NCI-H2029 treated with DMSO at 0.1 percent for 48 hours (cell line): ENCODE measurements at regions not wholly inside any gene's neighbourhood (a gene's known extent, or its start where the extent isn't known, plus 50 kb on each side); places are given as distances from the start of the nearest gene placed in this dataset.

ENCODE experiments used
- DNase-seq: peaks from one replicate; lab custom pipeline; 2025; lab: John Stamatoyannopoulos, UW

DNA sequence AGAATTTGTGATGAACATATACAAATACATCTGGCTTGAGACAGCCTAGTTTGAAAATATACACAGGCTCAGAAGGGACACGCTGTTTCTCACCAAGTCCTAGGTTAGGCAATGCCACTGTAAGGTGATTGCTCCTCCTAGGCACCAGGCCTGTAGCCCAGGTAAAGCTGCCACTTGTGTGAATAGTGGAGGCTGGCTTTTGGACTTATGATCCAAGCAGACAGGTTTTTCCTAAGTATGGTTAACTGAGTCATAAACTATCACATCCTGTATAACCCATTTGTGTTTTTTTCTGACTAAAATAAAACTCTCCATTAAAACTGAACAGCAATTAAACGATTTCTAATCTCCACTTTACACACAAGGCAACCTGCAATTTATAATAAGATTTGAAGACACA is 81.0 kb downstream of the SEMA4F start:
- no peak for DNase-seq

DNA sequence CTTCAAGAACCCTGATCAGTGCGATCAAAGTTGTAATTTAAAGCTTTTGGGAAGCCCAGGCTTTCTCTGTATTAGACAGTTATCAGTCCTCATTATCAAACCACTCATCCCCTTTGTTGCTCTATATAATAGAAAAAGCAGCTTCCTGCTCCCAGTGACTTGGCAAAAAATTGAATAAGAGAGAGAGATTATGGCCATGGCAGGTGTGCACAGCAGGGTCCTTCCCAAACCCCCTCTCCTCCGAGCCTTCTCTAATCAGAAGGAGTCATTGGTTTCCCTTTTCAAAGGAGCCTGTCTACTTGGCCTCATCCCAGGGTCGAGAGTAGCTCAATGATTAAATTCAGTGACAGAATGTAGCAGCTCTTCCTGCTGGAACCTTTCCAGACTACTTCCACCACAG is 81.5 kb downstream of the SEMA4F start:
- DNase-seq = peak; percentile 23

DNA sequence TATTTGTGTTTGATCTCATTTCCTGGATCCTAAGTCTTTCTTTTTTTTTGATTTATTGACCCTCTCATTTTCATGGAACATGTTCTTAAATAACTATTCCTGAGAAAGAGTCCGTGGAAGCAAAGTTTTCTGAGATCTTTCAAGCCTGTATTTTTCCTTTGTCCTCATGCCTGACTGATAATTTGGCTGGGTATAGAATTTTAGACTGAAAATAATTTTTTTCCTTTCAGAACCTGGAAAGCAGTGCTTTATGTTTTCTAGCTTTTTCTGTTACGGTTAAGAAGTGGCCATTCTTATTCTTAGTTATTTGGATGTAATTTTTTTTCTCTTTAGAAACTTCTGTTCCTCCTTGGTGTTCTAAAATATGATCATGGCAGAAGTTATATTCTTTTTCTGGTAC is 82.5 kb downstream of the SEMA4F start:
- no peak for DNase-seq

DNA sequence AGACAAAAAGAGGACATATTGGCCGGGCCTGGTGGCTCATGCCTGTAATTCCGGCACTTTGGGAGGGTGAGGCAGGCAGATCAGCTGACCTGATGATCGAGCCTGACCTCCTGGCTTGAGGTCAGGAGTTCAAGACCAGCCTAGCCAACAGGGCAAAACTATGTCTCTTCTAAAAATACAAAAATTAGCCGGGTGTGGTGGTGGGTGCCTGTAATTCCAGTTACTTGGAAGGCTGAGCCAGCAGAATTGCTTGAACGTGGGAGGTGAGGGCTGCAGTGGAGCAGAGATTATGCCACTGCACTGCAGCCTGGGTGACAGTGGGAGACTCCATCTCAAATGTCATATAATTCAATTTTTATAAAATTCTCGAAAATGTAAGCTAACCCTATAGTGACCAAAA is 84.5 kb downstream of the SEMA4F start:
- no peak for DNase-seq

DNA sequence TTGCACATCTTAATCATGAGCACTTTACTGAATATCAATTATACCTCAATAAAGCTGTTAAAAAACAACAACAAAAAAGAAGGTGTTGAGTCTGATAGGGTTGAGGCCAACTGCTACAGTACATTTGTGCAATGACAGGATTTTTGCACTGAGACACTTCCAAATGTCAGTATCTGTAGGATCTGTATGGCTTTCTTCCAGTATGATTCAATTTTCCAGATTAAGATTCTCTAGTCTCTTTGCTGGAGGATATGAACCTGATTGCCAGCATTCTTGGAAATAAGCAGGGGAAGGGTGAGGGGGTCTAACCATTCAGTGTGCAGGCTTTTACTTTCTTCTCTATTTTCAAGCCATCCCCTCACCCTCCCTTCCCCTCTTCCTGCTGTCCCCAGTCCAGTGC is 85.1 kb downstream of the SEMA4F start:
- no peak for DNase-seq

DNA sequence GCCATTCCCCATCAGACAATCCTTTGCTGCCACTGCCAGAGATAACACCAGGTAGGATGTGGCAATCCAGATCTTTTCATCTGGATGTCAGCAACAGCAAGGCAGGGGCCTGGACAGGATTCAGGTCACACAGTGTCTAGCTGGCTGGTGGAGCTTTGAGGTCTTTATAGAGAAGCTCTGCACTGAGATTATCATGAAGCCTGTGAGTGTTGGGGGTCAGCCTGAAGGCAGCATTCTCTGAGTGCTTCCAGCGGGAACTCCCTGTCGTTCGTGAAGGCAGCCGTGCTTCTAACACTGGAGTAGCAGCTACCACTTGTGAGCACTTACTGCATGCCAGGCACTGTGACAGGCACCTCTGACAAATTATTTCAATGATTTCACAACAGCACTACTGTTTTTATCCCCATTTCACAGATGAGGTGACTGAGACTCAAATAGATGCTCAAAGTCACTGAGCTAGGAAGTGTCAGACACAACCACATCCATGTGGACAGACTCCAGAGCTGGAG is 85.7 kb downstream of the SEMA4F start:
- no peak for DNase-seq

DNA sequence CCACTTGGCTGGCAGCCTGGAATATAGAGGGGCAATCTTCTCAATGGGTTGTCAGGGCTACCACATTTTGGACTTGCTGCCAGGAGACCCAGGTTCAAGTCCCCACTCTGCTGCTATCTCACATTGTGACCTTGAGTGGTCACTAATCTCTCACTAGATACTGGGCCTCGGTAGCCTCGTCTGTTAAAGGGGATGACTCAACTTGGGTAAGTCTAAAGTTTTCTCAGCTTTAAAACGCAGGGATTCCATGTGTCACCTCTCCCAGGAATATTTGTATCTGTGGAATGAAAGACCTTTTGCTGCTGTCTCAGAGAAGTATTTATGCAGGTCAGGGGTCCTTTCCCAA is 86.3 kb downstream of the SEMA4F start:
- no peak for DNase-seq

DNA sequence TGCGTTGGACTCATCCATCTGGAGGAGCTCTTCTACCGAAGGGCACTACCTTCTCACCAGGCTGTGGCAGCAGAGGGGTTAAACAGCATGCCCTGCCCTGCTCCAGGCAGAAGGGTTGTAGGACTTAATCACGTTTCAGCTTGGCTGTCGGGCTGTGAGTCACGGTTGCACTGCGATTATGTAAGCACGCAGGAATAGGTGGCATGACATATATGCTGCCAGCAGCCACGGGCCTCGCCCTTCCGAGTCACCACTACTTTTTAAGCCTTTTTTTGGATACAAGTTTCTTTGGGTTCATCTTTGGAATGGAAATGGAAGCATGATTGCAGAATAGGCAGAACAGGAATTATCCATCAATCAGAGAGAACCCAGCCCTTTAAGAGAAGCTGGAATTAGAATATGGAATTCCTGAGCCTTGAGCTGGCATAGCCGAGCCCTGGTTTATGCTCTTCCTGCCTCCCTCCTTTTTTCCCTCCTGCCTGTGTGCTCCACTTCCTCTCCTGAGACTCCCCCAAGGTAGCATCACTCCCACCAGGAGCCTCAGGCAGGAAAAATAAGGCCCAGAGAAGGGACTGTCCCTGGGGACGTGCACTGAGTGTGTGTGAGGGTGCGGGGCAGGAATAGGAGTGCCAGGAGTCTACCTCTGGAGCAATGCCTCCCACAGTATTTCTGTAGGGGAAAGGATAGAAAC is 86.8 kb downstream of the SEMA4F start:
- no peak for DNase-seq

DNA sequence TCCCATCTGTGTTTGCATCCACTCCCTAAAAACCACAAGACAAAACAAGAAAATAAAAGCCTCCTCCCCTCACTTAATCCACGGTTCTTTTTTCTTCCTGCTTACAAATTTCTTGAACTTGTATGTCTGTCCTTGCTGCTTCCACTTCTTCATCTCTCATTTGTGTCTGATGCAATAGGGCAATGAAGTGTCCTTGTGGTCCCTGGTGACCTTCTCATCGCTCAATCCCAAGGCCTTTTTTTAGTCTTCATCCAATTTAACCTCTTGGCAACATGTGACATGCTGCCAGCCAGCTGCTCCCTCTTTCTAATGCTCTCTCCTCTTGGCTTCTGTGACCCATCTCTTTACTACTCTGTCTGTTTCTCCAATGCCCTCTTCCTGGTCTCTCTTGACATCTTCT is 87.6 kb downstream of the SEMA4F start:
- no peak for DNase-seq

DNA sequence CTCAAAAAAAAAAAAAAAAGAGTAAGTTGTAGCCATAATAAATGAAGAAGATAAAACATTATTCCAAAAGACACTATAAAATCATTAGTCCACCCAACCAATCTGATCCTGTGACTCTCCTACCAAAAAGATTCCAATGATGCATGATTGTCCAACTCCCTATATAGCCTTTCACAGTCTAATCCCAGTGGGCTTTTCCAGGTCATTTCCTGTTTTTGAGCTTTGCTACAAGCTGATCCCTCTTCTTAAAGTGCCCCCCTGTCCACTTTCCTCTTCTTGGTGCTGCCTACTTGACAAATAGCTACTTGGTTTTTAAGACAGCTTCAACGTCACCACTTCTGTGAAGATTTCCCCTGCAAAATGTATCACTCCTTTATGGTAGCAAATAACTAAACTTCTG is 88.4 kb downstream of the SEMA4F start:
- no peak for DNase-seq

DNA sequence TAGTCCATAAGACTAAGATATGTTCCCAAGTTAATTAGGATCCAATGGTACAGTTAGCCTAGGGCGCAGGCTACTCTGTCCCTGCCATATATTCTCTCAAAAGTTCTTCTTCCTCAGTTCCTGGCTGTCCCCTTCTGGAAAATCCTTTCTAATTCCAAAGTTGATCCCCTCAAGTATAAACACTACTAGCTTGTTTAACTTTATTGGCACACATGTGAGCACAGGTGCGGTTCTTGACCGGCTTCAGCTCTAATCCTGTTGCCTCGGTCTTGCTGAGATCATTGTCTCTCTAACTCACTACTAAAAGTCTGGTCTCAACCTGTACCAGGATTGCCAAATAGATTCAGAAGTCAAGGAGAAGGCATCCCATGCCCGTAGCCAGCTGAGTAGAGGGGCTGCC is 89.0 kb downstream of the SEMA4F start:
- no peak for DNase-seq

DNA sequence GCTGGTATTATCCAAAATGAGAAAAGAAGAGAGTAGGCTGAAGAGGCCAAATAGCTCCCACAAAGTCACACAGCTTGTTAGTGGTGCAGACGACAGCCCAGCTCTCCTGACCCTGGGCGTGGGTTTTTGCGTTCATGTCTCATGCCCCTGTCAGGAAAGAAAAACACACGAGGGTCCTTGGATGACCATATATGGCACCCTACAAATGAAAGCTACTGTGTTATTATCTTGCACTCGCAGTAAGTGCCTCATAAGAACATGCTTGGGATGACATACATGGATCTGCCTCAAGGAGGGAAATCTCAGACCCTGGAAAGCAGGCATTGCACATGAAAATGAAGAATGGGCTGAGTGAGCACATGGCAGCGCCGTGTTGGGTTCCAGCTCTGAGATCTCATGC is 89.7 kb downstream of the SEMA4F start:
- DNase-seq = no peak

DNA sequence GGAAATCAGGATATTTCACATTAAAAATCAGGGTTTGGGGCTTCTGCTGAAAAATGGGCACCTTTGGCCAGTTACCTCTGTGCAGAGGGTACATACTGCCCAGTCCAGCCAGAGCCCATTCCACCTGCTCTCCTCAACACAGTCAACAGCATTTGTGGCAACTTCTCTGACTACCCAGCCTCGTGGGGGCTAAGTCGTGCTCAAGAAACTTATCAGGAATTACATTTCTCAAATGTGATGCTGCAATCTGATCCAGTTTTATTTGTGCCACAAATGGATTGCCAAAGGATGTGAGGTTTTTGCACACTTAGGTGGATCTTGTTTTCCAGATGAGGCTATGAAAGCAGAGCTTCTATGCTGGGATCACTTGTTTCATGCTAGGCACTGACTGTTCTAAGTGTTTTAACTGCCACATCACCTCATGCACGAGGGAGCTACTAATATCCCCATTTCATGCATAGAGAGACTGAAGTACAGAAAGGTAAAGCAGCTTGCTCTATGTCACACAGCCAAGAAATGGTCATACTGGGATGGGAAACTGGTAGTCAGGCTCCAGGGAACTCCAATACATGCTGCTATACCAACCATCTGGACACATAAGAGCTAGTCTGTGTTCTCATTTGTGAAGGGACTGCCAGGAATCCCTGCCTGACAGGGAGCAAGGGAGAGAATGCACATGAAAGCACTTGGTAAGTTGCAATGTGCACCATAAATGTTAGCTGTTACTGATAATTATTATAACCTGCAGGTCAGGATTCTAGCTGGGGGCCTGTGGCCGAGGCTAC is 89.0 kb upstream of the HK2 start:
- DNase-seq = no peak

DNA sequence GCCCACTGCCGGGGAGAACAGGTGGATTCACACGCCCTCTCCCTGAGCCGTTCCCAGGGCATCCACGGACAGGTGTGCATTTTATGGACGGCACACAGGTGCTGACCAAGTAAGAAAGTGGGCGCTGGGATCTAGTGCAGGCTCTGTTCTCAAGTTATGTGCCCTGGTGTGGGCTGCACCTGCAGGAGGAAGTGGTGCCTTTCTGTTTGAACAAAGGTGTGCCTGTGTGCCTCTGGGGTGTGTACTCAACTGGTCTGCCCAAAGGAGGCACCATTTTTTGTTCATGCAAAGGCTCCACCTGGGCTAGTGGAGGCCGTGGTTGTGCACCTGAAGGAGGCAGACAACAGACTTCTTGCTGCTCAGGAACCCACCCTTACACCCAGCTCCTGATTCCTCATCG is 88.2 kb upstream of the HK2 start:
- DNase-seq = no peak

DNA sequence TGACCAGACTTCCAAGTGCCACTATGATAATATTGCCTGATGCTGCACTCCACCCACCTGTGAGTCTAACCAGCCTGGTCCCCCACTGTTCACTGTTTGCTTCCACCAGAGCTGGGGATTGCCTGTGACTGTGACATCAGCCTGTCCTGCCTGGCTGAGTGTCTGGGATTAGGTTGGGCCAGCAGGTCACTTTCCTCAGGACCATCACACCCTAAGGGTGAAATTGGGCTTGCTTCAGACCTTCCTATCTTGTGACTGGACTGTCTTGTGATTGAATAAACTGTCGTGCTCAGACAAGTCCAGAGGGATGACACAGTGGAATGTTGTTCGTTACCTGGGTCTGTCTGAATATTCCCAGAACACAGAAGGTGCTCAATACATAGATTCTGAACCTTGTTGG is 87.4 kb upstream of the HK2 start:
- DNase-seq = no peak

DNA sequence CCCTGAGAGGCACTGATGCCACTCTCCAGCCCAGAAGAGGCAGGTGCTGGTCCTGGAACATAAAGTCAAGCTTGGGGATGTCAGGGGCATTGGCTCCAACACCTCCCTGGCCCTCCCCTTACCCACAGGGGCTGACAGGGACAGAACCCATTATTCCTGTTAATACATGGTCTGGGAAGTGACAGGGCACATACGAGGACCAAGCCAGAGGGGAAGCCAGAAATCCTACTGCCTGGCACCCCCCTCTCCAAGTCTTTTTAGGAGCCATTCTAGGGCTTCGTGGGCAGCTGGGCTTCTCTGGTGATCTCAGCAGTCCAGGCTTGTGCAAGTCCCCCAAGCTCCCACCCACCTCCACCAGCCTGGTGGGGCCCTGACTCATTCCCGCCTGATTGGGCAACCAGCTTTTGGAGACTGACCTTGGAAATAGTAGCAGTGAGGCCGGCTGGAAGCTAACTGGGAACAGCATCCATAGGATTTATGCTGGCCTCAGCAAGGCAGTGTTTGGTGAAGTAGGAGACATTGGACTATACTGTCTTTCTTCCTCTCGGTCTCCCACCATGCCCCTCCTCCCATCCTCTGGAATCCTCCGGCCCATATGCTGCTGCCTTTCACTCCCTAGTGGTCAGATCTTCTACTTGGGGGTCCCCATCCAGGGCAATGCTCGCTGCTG is 86.4 kb upstream of the HK2 start:
- no peak for DNase-seq

DNA sequence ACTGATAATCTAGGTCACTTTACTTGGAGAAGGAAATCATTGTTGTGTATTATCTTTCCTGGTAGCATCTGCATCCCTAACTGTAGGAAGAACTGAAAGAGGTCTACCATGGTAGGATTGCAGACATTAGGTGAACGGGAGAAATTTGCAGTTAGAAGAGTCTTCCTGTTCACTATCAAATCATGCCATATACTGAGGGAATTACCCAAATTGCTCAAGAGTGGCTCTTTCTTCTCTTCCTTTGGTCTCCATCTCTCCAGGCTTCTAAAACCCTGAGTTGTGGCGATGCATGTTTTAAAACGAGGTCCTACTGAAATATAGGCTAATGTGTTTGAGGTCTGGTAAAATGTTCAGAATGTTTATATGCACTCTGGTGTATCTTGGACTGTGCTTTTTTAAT is 85.3 kb upstream of the HK2 start:
- DNase-seq = no peak

DNA sequence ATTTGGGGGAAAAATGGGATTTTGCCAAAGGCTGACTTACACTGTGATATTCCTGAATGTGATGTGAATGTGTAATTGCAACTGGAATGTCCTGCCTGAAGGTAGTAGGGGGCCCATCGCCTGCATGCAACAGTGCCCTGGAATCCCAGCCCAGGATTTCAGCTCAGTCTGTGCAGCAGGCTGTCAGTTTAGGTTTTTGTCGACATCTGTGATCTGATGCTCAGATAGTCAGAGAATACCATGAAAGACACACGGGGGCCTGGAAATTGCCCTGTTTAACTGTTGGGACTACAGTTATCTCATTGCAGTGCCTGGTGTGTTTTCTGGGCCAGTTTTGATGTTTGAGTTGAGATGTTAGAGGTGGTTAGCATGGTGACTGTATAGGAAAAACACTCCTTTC is 84.5 kb upstream of the HK2 start:
- no peak for DNase-seq

DNA sequence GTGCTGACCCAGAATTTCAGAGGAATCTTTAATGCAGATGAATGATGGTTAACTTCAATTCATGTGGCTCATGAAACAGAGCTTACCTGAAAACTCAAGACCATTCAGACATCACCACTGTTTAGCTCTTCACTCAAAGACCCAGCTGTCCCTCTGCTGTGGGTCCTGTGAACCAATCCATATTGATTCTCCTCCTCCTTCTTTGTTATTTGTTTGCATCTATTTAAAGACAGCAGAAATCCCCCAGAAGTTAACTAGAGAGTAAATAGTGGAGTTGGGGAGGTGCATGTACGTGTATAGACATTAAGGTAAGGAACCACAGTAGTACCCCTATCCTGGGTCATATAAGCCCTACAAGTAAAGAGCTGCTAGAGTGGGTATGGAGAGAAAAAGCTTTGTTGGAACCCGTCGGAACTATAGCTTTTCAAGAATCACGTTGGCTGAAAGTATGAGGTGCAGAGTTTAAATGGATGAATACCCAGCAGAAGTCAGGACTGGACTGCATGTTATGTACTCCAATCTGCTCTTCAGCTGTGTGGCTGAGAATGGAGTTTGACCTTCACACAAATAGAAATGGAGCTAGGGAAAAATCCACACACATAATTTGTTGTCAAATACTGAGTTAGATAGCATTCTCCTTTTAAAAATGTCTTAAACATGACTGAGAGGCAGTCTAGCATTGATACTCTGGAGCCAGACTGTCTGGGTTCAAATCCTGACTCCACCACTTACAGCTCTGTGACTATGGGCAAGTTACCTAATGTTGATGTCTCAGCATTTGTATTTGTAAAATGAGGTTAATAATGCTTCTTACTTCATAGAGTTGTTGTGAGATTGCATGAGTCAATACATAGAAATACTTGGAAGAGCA is 81.7 kb upstream of the HK2 start:
- no peak for DNase-seq

DNA sequence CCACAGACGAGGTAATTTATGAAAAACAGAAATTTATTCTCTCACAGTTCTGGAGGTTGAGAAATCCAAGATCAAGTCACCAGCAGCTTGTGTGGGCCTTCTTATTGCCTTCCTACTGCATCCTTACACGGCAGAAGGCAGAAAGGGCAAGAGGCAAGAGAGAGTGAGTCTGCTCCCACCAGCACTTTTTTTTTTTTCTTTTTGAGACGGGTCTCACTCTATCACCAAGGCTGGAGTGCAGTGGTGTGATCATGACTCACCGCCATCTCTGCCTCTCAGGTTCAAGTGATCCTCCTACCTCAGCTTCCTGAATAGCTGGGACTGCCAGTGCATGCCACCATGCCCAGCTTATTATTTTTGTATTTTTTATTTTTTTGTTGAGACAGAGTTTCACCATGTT is 78.5 kb upstream of the HK2 start:
- no peak for DNase-seq

DNA sequence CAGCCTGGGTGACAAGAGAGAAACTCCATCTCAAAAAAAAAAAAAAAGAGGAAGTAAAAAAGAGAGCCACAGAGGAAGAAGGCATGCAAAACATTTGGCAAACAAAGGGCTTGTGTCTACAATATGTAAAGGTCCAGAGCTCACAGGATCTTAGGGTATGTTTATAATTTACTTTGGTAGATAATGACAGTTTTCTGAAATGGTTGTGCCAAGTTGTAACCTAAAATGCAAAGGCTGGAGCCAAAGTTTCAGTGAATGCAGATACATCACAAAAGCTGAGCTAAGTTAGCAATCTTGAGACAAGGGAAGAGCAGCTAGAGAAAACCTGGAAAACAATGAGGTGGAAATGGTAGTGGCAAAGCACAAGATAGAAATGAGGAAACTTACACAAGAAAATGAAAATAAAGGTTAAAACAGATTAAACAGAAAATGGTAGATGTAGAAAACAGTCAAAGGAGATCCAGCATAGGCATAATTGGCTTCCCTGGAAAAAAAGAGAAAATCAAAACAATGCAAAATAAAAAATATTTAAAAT is 77.5 kb upstream of the HK2 start:
- DNase-seq = no peak

DNA sequence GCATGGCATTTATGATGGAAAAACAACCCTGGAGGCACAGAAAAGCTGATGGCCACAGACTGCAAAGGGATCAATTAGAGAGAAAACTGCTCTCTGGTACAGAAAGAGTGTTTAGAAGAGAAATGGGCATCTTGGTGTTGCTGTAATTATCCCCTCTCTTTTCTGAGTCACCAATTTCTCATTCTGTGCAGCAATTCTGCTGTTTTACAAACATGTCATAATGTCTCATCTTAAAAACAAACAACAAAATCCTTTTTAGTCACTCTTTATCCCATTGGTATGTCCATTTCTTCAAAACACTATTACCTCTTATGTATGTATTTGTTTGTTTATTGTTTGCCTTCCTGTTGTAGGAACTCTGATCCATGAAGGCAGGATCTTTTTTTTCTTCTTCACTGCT is 73.9 kb upstream of the HK2 start:
- DNase-seq = no peak
